ENCODE measurements at regions not wholly inside any gene's neighbourhood (a gene's known extent, or its start where the extent isn't known, plus 50 kb on each side); places are given as distances from the start of the nearest gene placed in this dataset.

- DNase-seq (ENCODE audit: low read depth), result peak; percentile 26
Measured at GRCh38 chr9:78866207-78867132, 569.5 kb downstream of the PSAT1 start.

GRCh38 chr9:78871086-78871451, 574.1 kb downstream of the PSAT1 start:
- no peak for DNase-seq (ENCODE audit: low read depth)

- peak; percentile 63 for DNase-seq (ENCODE audit: low read depth)
Measured at GRCh38 chr9:78871452-78872331, 574.8 kb downstream of the PSAT1 start.

- DNase-seq (ENCODE audit: low read depth), result no peak
Measured at GRCh38 chr9:78874061-78874460, 577.1 kb downstream of the PSAT1 start.

GRCh38 chr9:78879324-78880100, 582.6 kb downstream of the PSAT1 start:
- DNase-seq (ENCODE audit: low read depth), result no peak

- no peak for DNase-seq (ENCODE audit: low read depth)
Measured at GRCh38 chr9:78881295-78881694, 584.4 kb downstream of the PSAT1 start.

- no peak for DNase-seq (ENCODE audit: low read depth)
Measured at GRCh38 chr9:78882481-78882880, 585.6 kb downstream of the PSAT1 start.

GRCh38 chr9:78884611-78885150, 587.8 kb downstream of the PSAT1 start:
- no peak for DNase-seq (ENCODE audit: low read depth)

GRCh38 chr9:78892182-78892581, 595.3 kb downstream of the PSAT1 start:
- no peak for DNase-seq (ENCODE audit: low read depth)

- DNase-seq (ENCODE audit: low read depth), result no peak
Measured at GRCh38 chr9:78892769-78893168, 595.8 kb downstream of the PSAT1 start.

- DNase-seq (ENCODE audit: low read depth), result peak; percentile 32
Measured at GRCh38 chr9:78893774-78894401, 597.0 kb downstream of the PSAT1 start.

- no peak for DNase-seq (ENCODE audit: low read depth)
Measured at GRCh38 chr9:78896479-78896878, 599.6 kb downstream of the PSAT1 start.

- DNase-seq (ENCODE audit: low read depth), result no peak
Measured at GRCh38 chr9:78898234-78898633, 601.3 kb downstream of the PSAT1 start.

GRCh38 chr9:78899006-78899405, 602.1 kb downstream of the PSAT1 start:
- no peak for DNase-seq (ENCODE audit: low read depth)

- DNase-seq (ENCODE audit: low read depth), result peak; percentile 43
Measured at GRCh38 chr9:78900500-78900899, 603.6 kb downstream of the PSAT1 start.

- no peak for DNase-seq (ENCODE audit: low read depth)
Measured at GRCh38 chr9:78902051-78902450, 605.1 kb downstream of the PSAT1 start.

GRCh38 chr9:78903581-78903980, 606.7 kb downstream of the PSAT1 start:
- DNase-seq (ENCODE audit: low read depth), result no peak

GRCh38 chr9:78904686-78905085, 607.8 kb downstream of the PSAT1 start:
- DNase-seq (ENCODE audit: low read depth), result no peak

- DNase-seq (ENCODE audit: low read depth), result no peak
Measured at GRCh38 chr9:78905387-78905786, 608.5 kb downstream of the PSAT1 start.

- no peak for DNase-seq (ENCODE audit: low read depth)
Measured at GRCh38 chr9:78905986-78906755, 609.2 kb downstream of the PSAT1 start.

GRCh38 chr9:78909566-78909965, 612.6 kb downstream of the PSAT1 start:
- no peak for DNase-seq (ENCODE audit: low read depth)

All from fibroblast of the conjunctiva (primary cell).